Gastrocnemius medialis (tissue), 4 donors: ENCODE measurements at regions not wholly inside any gene's neighbourhood (a gene's known extent, or its start where the extent isn't known, plus 50 kb on each side); places are given as distances from the start of the nearest gene placed in this dataset.

Experiments
- POLR2A ChIP-seq, 2 donors: fragments of 450-650 bp; IDR thresholded peaks; one replicate each; pipeline ENCODE4 v1.6.1; 2017; ENCODE audit warnings: antibody characterized with exemption in 2 of 2, mild to moderate bottlenecking in 2 of 2, moderate library complexity in 2 of 2
- TF ChIP-seq, protein P1 (sequence below), 5 experiments: fragments of 450-650 bp in 3 of 5; fragments of 200-600 bp in 2 of 5; sonication (generic) in 2 of 5; IDR thresholded peaks in 4 of 5; conservative IDR thresholded peaks in 1 of 5; 1 replicate in 4 of 5; 2 replicates in 1 of 5; pipeline ENCODE4 v1.5.1; 2016 to 2019; ENCODE audit warnings: antibody characterized with exemption in 5 of 5, mild to moderate bottlenecking in 3 of 5, moderate library complexity in 3 of 5

GRCh38 chr6:23021487-23021886, 452.1 kb downstream of the HDGFL1 start:
- TF ChIP-seq, protein P1, sequence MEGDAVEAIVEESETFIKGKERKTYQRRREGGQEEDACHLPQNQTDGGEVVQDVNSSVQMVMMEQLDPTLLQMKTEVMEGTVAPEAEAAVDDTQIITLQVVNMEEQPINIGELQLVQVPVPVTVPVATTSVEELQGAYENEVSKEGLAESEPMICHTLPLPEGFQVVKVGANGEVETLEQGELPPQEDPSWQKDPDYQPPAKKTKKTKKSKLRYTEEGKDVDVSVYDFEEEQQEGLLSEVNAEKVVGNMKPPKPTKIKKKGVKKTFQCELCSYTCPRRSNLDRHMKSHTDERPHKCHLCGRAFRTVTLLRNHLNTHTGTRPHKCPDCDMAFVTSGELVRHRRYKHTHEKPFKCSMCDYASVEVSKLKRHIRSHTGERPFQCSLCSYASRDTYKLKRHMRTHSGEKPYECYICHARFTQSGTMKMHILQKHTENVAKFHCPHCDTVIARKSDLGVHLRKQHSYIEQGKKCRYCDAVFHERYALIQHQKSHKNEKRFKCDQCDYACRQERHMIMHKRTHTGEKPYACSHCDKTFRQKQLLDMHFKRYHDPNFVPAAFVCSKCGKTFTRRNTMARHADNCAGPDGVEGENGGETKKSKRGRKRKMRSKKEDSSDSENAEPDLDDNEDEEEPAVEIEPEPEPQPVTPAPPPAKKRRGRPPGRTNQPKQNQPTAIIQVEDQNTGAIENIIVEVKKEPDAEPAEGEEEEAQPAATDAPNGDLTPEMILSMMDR (IDR thresholded peaks at IDR 0.05 in 4 of 5, conservative IDR thresholded peaks at IDR 0.05 in 1 of 5) = no peak
- TF ChIP-seq POLR2A (IDR thresholded peaks at IDR 0.05) = no peak
